Prostate gland (tissue), 2 donors: ENCODE measurements at regions not wholly inside any gene's neighbourhood (a gene's known extent, or its start where the extent isn't known, plus 50 kb on each side); places are given as distances from the start of the nearest gene placed in this dataset.

Experiments used
- DNase-seq: peaks from one replicate; pipeline ENCODE4 v3.0.0-alpha.2; 2019; ENCODE audit warnings: low spot score
- H3K27ac ChIP-seq, 2 donors: fragments of 200-600 bp; sonication (generic); 2 replicates each; pipeline ENCODE4 v1.5.1; 2017 to 2019
- H3K27me3 ChIP-seq: fragments of 200-600 bp; sonication (generic); replicated peaks from 2 replicates; pipeline ENCODE4 v1.5.1; 2019; ENCODE audit not compliant: insufficient read depth
- H3K36me3 ChIP-seq, 2 donors: fragments of 200-600 bp; sonication (generic); 1 replicate in 1 of 2; 2 replicates in 1 of 2; pipeline versions ENCODE4 v1.5.1 to v1.8.1; 2017 to 2019
- H3K4me1 ChIP-seq: fragments of 200-600 bp; sonication (generic); replicated peaks from 2 replicates; pipeline ENCODE4 v1.5.1; 2019
- H3K4me3 ChIP-seq, 2 donors: fragments of 200-600 bp; sonication (generic); 2 replicates each; pipeline ENCODE4 v1.5.1; 2017 to 2019
- H3K9me3 ChIP-seq: fragments of 200-600 bp; sonication (generic); 2 replicates; pipeline ENCODE4 v1.5.1; 2017
- POLR2A ChIP-seq: fragments of 450-650 bp; IDR thresholded peaks from one replicate; pipeline ENCODE4 v1.6.1; 2016; ENCODE audit warnings: antibody characterized with exemption, mild to moderate bottlenecking
- POLR2AphosphoS5 ChIP-seq: sonication (generic); formaldehyde crosslinking; IDR thresholded peaks from one replicate; pipeline ENCODE4 v1.6.1; 2017; ENCODE audit warnings: antibody characterized with exemption
- WGBS: methylation state at CpG from one replicate; pipeline ENCODE4 v1.1.5; 2018; 5-methylcytosine and 5-hydroxymethylcytosine counted together
- intact Hi-C: fragments of 100-400 bp; cut with DNase I; formaldehyde crosslinking; loops from one replicate; pipeline ENCODE4 v1.14.2; 2022
- TF ChIP-seq, protein P1 (sequence below), 4 experiments: fragments of 200-600 bp in 2 of 4; fragments of 450-650 bp in 2 of 4; sonication (generic) in 2 of 4; IDR thresholded peaks; 1 replicate in 3 of 4; 2 replicates in 1 of 4; pipeline ENCODE4 v1.5.1; 2016 to 2019; ENCODE audit warnings: antibody characterized with exemption in 4 of 4, mild to moderate bottlenecking in 2 of 4, moderate library complexity in 2 of 4

DNA sequence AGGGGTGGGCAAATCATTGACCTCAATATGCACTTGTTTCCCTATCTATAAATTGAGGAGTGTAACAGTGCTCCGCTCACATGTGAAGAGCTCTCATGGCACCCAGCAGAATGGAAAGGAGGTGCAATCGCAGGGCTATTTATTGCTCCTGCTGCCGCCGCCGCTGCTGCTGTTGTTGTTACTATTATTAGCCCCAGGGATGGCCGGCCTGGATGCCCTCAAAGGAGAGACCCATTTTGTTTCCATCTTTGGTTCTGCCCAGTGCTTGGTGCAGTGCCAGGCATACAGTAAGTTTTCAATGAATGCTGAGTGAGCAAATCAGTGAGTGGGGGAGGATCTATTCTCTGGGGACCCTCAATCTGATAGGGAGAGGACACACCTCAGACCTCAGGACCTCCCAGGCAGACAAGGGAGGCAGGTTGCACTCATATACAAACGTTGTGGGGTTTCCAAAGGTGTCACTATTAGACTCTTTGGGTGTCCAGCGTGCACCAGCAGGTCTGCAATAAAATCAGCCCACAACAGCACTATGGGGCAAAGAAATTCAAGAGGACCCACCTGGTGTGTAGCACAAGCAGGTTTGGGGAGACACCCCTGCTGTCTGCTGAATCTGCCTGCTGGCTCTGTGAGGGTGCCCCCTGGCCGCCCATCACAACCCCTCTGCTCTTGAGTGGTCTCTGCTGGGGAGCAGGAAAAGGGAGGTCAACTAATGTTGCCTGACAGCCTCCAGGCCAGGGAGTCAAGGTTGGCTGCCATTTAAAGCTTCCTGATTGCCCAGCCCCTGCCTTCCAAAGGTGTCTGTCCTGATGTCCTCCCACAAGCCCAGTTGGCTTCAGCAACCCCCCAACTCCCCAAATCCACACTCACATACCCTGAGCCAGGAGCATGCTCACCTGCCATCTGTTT, 136.3 kb downstream of the ACTL8 start:
- H3K36me3 ChIP-seq: no peaks in the 10 kb centered on the region
- no peak for DNase-seq
- intact Hi-C loops: no loop called here
- WGBS: 58% methylated on average over 9 of the region's 9 CpGs
- TF ChIP-seq POLR2A (no peak), POLR2AphosphoS5 (no peak)
- H3K4me1 ChIP-seq: no peaks in the 10 kb centered on the region
- H3K9me3 ChIP-seq: no peaks in the 10 kb centered on the region
- no peak overlapping the region for H3K4me3 ChIP-seq
- H3K27me3 ChIP-seq: no peaks in the 10 kb centered on the region
- H3K27ac ChIP-seq: no peak overlapping the region

DNA sequence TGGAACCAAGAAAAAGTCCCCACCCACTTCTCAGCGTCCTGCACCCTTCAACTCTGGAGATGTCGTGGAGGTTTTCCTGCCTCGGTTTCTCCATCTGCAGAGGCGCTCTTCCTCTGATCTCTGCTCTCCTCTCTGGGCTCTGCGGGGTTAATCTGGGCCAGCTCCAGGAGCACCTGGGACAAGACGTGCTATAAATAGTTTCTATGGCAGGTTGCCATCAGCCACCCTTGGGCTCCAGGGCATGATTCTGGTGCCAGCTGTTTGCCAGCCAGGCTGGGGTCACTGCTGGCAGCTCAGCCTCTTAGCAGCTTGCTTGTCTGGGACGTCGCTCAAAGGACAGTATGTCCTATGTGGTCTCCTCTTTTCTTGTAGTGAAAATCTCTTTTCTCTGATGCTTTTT, 137.1 kb downstream of the ACTL8 start:
- TF ChIP-seq, protein P1, sequence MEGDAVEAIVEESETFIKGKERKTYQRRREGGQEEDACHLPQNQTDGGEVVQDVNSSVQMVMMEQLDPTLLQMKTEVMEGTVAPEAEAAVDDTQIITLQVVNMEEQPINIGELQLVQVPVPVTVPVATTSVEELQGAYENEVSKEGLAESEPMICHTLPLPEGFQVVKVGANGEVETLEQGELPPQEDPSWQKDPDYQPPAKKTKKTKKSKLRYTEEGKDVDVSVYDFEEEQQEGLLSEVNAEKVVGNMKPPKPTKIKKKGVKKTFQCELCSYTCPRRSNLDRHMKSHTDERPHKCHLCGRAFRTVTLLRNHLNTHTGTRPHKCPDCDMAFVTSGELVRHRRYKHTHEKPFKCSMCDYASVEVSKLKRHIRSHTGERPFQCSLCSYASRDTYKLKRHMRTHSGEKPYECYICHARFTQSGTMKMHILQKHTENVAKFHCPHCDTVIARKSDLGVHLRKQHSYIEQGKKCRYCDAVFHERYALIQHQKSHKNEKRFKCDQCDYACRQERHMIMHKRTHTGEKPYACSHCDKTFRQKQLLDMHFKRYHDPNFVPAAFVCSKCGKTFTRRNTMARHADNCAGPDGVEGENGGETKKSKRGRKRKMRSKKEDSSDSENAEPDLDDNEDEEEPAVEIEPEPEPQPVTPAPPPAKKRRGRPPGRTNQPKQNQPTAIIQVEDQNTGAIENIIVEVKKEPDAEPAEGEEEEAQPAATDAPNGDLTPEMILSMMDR (IDR thresholded peaks at IDR 0.05): no peak
- TF ChIP-seq POLR2AphosphoS5: no peak
- TF ChIP-seq POLR2A: no peak
- H3K9me3 ChIP-seq: no peaks in the 10 kb centered on the region
- no peak overlapping the region for H3K27ac ChIP-seq
- H3K4me1 ChIP-seq: no peaks in the 10 kb centered on the region
- no peak overlapping the region for H3K4me3 ChIP-seq
- 58% methylated on average over 8 of the region's 8 CpGs for WGBS
- no peaks in the 10 kb centered on the region for H3K27me3 ChIP-seq
- peak; percentile 16 for DNase-seq
- no peaks in the 10 kb centered on the region for H3K36me3 ChIP-seq
- intact Hi-C loops: no loop called here

DNA sequence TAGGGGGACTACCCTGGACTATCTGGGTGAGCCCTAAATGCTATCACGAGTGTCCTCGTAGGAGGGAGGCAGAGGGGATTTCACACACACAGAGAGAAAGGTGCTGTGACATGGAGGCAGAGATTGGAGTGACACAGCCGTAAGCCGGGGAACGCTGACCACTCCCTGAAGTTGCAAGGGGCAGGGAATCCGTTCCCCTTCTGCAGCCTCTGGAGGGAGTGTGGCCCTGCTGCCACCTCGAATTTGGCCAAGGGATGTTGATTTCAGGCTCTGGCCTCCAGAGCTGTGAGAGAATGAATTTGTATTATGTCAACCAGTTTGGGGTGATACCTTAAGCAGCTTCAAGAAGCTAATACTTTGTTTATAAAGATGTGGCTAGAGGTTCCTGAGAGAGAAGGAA, 137.7 kb downstream of the ACTL8 start:
- Histone ChIP-seq H3K27me3 (no peaks in the 10 kb centered on the region), H3K36me3 (no peaks in the 10 kb centered on the region), H3K4me3 (no peak overlapping the region), H3K9me3 (no peaks in the 10 kb centered on the region), H3K4me1 (no peaks in the 10 kb centered on the region), H3K27ac (no peak overlapping the region)
- intact Hi-C loops: no loop called here
- DNase-seq: no peak
- WGBS: 52% methylated on average over 7 of the region's 7 CpGs
- TF ChIP-seq POLR2A: no peak

DNA sequence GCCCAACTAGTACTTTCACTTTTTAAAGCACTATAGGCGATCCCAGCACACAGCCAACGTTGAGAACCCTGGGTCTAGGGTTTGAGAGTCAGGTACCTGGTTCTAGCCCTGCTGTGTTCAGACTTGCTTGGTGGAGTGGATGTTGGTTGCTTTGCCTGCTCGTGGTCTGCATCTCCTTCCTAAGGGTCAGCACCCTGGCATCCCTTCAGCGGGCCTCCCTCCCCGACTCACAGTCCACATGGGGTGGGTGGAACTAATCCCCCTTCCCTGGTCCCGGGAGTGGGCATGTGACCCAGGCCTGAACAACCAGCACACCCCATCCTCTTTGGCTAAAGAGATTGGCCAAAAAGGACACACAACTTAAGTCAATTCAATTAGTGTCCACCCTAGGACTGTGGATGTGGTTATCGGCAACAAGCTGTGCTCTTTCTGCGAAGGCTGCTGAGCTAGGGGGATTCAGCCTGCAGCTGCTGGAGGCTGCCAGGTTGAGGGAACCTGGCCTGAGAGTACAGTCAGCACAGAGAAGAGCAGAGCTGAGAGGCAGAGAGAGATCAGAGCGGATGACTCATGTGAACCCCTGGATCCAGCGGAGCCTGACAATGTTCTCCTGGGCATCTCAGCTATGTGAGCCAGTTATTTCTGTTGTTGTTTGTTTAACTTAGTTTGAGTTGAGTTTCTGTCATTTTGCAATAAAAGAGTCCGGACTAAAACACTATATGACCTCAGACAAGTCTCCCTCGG, 138.9 kb downstream of the ACTL8 start:
- TF ChIP-seq POLR2A (no peak), POLR2AphosphoS5 (no peak)
- TF ChIP-seq, protein P1 (IDR thresholded peaks at IDR 0.05): no peak
- Histone ChIP-seq H3K27me3 (no peaks in the 10 kb centered on the region), H3K4me3 (no peak overlapping the region), H3K4me1 (no peaks in the 10 kb centered on the region), H3K9me3 (no peaks in the 10 kb centered on the region), H3K27ac (no peak overlapping the region), H3K36me3 (no peaks in the 10 kb centered on the region)
- WGBS: 65% methylated on average over 12 of the region's 12 CpGs
- intact Hi-C loops: no loop called here
- DNase-seq: no peak

DNA sequence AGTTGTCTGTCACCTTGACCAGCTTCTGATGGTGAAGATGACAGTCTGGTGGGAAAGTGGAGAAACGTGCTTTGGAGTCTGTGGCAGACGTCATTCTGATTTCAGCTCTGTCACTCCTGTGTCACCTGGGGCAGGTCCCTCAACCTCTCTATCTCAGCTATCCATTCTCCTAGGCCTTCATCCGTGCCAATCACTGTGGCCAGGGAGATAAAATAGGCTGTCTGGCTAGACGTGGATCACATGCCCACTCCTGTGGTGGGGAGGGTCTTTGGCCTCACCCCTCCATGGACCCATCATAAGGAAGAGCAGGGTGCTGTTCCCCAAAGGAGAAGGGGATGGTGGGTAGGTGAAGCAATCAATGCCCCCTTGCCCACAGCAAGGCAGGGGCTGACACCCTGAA, 140.3 kb downstream of the ACTL8 start:
- TF ChIP-seq, protein P1 (IDR thresholded peaks at IDR 0.05): no peak
- TF ChIP-seq POLR2AphosphoS5 (no peak), POLR2A (no peak)
- 86% methylated on average over 4 of the region's 4 CpGs for WGBS
- Histone ChIP-seq H3K4me3 (no peak overlapping the region), H3K27ac (no peak overlapping the region), H3K36me3 (no peaks in the 10 kb centered on the region), H3K4me1 (no peaks in the 10 kb centered on the region), H3K9me3 (no peaks in the 10 kb centered on the region), H3K27me3 (no peaks in the 10 kb centered on the region)
- intact Hi-C loops: no loop called here
- no peak for DNase-seq
